Endodermal cell (in vitro differentiated cells): ENCODE measurements at regions not wholly inside any gene's neighbourhood (a gene's known extent, or its start where the extent isn't known, plus 50 kb on each side); places are given as distances from the start of the nearest gene placed in this dataset.

Experiments used
- DNase-seq: peaks from one replicate; pipeline ENCODE4 v3.0.0-alpha.2; 2017
- H3K27ac ChIP-seq: 2 replicates; pipeline ENCODE4 v1.5.1; 2013; ENCODE audit warnings: mild to moderate bottlenecking, low read depth, low read length, moderate library complexity
- H3K27me3 ChIP-seq: 2 replicates; pipeline ENCODE4 v1.6.1; 2013; ENCODE audit warnings: mild to moderate bottlenecking, low read length, moderate library complexity; ENCODE audit not compliant: insufficient read depth, control insufficient read depth, poor library complexity, severe bottlenecking
- H3K36me3 ChIP-seq: 2 replicates; pipeline ENCODE4 v1.7.0; 2013; ENCODE audit warnings: mild to moderate bottlenecking, low read length, moderate library complexity; ENCODE audit not compliant: control insufficient read depth, insufficient read depth
- H3K4me1 ChIP-seq: one replicate; pipeline ENCODE4 v1.7.0; 2013; ENCODE audit warnings: low read length; ENCODE audit not compliant: control insufficient read depth, insufficient read depth
- H3K4me3 ChIP-seq: 2 replicates; pipeline ENCODE4 v1.5.1; 2013; ENCODE audit warnings: mild to moderate bottlenecking, low read length, moderate library complexity
- H3K9ac ChIP-seq: 2 replicates; pipeline ENCODE4 v1.6.1; 2013; ENCODE audit warnings: mild to moderate bottlenecking, low read length, moderate library complexity; ENCODE audit not compliant: poor library complexity, severe bottlenecking; ENCODE audit errors: extremely low read depth
- H3K9me3 ChIP-seq: 2 replicates; pipeline ENCODE4 v1.6.1; 2013; ENCODE audit warnings: mild to moderate bottlenecking, low read length, moderate library complexity; ENCODE audit not compliant: control insufficient read depth
- H3K27ac Mint-ChIP-seq: 2 replicates; pipeline ENCODE4 v1.8.0; 2020; ENCODE audit warnings: mixed read lengths
- H3K27me3 Mint-ChIP-seq: 2 replicates; pipeline ENCODE4 v1.8.0; 2021; ENCODE audit warnings: mild to moderate bottlenecking, mixed read lengths; ENCODE audit not compliant: insufficient read depth
- H3K36me3 Mint-ChIP-seq: 2 replicates; pipeline ENCODE4 v1.8.0; 2020; ENCODE audit warnings: low read depth, mixed read lengths
- H3K4me1 Mint-ChIP-seq: 2 replicates; pipeline ENCODE4 v1.8.0; 2020; ENCODE audit warnings: mixed read lengths
- H3K4me3 Mint-ChIP-seq: 2 replicates; pipeline ENCODE4 v1.8.0; 2020; ENCODE audit warnings: mild to moderate bottlenecking, moderate library complexity, mixed read lengths
- H3K9me3 Mint-ChIP-seq: 2 replicates; pipeline ENCODE4 v1.8.0; 2020; ENCODE audit warnings: mild to moderate bottlenecking, mixed read lengths
- CTCF ChIP-seq: fragments of 200-600 bp; sonication (generic); conservative IDR thresholded peaks from 2 replicates; pipeline ENCODE4 v1.5.0; 2021; ENCODE audit warnings: antibody characterized with exemption, mild to moderate bottlenecking
- WGBS, 2 experiments: methylation state at CpG; one replicate each; pipeline versions ENCODE4 v1.1.5 to v1.1.7; 2013; ENCODE audit warnings: missing lambda C conversion rate in 2 of 2, mixed read lengths in 1 of 2; ENCODE audit not compliant: insufficient coverage in 1 of 2, insufficient read length in 1 of 2; 5-methylcytosine and 5-hydroxymethylcytosine counted together

- Histone ChIP-seq H3K4me1 (no peaks in the 10 kb centered on the region), H3K9ac (no peak overlapping the region), H3K27ac (no peak overlapping the region), H3K36me3 (no peaks in the 10 kb centered on the region), H3K9me3 (no peaks in the 10 kb centered on the region), H3K27me3 (no peaks in the 10 kb centered on the region), H3K4me3 (no peak overlapping the region)
- no peak for DNase-seq
- no peaks in the 10 kb centered on the region for H3K4me1 Mint-ChIP-seq
- no peaks in the 10 kb centered on the region for H3K9me3 Mint-ChIP-seq
- no peak overlapping the region for H3K4me3 Mint-ChIP-seq
- TF ChIP-seq CTCF = no peak
- no peaks in the 10 kb centered on the region for H3K27me3 Mint-ChIP-seq
- H3K27ac Mint-ChIP-seq = no peak overlapping the region
- H3K36me3 Mint-ChIP-seq = no peaks in the 10 kb centered on the region
- WGBS, 2 experiments = 80 to 87% methylated on average over 1 to 2 of the region's 3 CpGs
Measured at GRCh38 chr3:147113293-147114044, 292.9 kb downstream of the ZIC4 start.

GRCh38 chr3:147099076-147099475 lies 307.3 kb downstream of the ZIC4 start:
- peaks cover 5% of the 10 kb centered on the region for H3K4me1 Mint-ChIP-seq
- H3K4me3 Mint-ChIP-seq = no peak overlapping the region
- Histone ChIP-seq H3K27ac (no peak overlapping the region), H3K4me3 (no peak overlapping the region), H3K36me3 (no peaks in the 10 kb centered on the region), H3K9me3 (no peaks in the 10 kb centered on the region), H3K9ac (no peak overlapping the region), H3K27me3 (no peaks in the 10 kb centered on the region), H3K4me1 (no peaks in the 10 kb centered on the region)
- no peak overlapping the region for H3K27ac Mint-ChIP-seq
- DNase-seq = no peak
- H3K27me3 Mint-ChIP-seq = no peaks in the 10 kb centered on the region
- peaks cover 9% of the 10 kb centered on the region for H3K9me3 Mint-ChIP-seq
- no peaks in the 10 kb centered on the region for H3K36me3 Mint-ChIP-seq
- TF ChIP-seq CTCF = no peak
- WGBS, 2 experiments = 98 to 100% methylated on average over 1 to 3 of the region's 3 CpGs

- no peaks in the 10 kb centered on the region for H3K9me3 ChIP-seq
- Mint-ChIP-seq H3K9me3 (no peaks in the 10 kb centered on the region), H3K27me3 (no peaks in the 10 kb centered on the region), H3K4me3 (no peak overlapping the region), H3K4me1 (peaks cover 5% of the 10 kb centered on the region), H3K27ac (no peak overlapping the region), H3K36me3 (no peaks in the 10 kb centered on the region)
- no peak for DNase-seq
- H3K9ac ChIP-seq = no peak overlapping the region
- 71 to 82% methylated on average over 1 to 2 of the region's 2 CpGs for WGBS, 2 experiments
- no peaks in the 10 kb centered on the region for H3K4me1 ChIP-seq
- TF ChIP-seq CTCF = no peak
- no peak overlapping the region for H3K27ac ChIP-seq
- H3K4me3 ChIP-seq = no peak overlapping the region
- H3K27me3 ChIP-seq = no peaks in the 10 kb centered on the region
- H3K36me3 ChIP-seq = no peaks in the 10 kb centered on the region
Measured at GRCh38 chr3:147090461-147090860, 315.9 kb downstream of the ZIC4 start.
